ENCODE measurements at regions not wholly inside any gene's neighbourhood (a gene's known extent, or its start where the extent isn't known, plus 50 kb on each side); places are given as distances from the start of the nearest gene placed in this dataset.
"Not testable (repeated sequence)": the region's sequence is repeated elsewhere in the genome, so short reads cannot be mapped to it uniquely, and the experiment has no call there.

DNA sequence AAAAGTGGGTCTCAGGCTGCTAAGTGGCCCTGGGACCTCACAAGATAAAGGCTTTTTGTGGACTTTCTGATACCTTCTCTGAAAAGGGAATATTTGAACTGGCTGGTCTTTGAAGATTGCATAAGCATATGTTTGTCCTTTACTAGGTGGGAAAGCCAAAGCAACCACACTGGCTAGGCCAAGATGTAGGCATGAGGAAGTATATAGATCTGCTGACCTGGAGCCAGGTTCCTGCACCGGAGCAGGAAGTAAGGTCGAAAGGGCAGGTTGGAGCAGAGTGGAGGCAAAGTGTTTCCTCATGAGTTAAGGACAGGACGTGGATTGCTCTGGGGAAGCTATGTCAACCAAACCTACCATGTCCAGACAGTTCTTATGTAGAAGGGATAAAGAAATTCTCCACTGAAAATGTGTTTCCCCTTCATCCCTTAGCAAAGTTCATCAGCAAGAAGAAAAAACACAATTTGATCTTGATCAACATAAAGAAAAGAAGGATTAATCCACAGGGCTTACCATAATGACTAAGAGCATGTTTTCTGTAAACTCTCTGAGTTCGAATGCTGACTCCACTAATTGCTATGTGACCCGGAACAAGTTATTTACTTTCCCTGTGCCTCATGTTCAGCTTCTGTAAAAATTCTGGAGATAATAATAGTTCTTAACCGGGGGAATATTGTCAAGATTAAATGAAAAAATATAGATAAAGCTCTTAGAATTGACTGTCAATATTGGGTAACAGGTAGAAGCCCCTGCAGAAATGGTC is 156.1 kb upstream of the SRD5A2 start:
- intact Hi-C loops (cut with micrococcal nuclease) = no loop called here

DNA sequence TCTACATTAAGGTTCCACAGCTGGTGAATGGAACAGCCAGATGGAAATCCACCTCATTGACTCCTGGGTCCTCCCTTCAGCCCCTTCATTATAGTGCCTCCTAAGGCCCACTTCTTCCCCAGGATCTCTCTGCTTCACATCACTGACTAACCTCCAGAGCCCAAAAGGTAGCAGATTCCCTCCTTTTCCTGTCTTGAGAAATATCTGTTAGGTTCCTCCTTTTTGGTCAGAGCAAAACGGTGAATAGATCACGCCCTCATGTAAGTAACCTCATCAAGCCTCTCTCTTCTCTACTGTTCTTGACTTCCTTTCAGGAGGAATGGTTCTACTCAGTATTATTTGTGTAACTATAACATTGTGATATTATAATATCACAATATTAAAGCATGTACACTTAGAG is 155.0 kb upstream of the SRD5A2 start:
- intact Hi-C loops (cut with micrococcal nuclease) = no loop called here

DNA sequence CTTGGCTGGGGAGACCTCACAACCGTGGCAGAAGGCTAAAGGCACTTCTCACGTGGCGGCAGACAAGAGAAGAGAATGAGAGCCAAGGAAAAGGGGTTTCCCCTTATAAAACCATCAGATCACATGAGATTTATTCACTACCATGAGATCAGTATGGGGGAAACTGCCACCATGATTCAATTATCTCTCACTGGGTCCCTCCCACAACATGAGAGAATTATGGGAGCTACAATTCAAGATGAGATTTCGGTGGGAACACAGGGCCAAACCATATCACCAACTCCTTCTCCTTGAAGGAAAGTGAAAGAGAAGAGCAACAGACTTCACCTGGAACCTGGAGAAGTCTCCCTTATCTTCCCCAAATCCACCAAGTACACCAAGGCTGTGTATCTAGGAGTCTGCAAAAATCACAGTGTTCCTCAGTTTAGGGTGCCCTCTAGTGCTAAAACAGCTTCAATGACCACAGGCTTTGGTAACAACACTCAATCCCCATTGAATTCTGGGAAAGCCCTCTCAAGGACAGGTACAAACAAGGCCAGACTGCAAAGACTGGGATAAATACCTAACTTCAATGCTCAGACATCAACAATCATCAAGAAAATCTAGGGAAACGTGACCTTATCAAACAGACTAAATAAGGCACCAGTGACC is 148.8 kb upstream of the SRD5A2 start:
- intact Hi-C loops (cut with micrococcal nuclease) = no loop called here

DNA sequence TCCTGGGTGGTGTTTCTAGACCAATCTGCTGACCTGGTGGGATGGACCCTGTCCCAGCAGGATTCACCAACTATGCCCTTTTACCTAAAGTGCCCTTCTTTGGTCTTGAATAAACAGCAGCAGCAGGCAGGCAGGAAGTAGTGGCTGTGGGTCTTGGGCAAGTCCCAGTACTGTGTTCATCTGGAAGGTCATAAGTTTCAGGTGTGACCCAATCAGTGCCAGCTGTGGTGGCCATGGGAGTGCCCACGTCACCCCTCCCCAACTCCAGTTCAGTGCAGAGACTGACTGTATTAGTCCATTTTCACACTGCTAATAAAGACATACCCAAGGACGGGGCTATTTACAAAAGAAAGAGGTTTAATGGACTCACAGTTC is 148.3 kb upstream of the SRD5A2 start:
- intact Hi-C loops (cut with micrococcal nuclease) = no loop called here

DNA sequence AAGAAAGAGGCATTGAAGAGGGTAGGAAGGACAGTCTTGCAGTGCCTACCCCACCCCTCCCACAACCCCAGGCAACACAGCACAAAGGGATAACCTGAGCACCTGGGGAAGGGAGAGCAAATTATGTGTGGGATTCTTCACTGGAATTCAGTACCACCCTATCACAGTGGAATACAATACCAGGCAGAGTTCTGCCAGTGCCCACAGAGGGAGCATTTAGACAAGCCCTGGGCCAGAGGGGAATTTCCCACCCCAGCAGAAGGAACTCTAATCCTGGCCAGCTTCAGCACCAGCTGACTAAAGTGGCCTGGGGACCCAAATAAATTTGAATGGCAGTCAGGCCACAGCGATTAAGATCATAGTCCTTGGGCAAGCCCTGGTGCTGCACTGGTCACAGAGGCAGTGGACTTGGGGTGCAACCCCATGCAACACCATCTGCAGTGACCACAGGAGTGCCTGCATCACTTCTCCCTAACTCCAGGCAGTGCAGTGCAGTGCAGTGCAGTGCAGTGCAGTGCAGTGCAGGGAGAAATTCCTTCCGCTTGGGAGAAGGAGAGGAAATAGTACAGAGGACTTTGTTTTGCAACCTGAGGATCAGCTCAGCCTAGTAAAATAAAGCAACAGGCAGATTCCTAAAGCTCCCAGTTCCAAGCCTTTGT is 147.8 kb upstream of the SRD5A2 start:
- intact Hi-C loops (cut with micrococcal nuclease) = no loop called here

DNA sequence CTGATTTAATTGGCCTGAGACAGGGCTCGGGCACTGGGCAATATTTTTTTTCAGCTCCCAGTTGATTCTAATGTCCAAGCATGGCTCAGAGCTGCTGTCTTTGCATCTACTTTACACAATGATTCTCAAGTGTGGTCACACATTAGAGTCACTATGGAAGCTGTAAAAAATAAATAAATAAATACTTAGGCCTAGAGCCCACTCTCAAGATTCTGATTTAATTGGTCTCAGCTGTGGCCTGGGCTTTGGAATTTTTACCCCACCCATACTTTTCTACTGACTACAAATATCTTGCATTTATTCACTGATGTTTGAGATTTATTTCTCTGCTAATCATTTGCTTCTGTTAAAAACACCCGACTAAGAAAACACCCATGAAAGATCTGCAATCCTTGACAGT is 145.7 kb upstream of the SRD5A2 start:
- intact Hi-C loops (cut with micrococcal nuclease) = no loop called here

DNA sequence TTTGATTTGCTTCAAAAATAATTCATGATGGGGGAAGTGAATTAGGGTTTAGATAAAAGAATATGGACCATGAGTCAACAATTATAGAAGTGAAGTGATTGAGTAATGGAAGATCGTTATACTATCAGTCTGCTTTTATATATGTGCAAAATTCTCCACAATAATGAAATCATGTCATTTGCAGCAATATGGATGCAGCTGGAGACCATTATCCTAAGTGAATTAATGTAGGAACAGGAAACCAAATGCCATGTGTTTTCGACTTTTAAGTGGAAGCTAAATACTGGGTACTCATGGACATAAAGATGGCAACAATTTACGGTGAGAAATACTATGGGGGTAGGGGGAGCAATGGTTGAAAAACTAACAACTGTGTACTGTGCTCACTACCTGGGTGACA is 144.7 kb upstream of the SRD5A2 start:
- intact Hi-C loops (cut with micrococcal nuclease) = no loop called here

DNA sequence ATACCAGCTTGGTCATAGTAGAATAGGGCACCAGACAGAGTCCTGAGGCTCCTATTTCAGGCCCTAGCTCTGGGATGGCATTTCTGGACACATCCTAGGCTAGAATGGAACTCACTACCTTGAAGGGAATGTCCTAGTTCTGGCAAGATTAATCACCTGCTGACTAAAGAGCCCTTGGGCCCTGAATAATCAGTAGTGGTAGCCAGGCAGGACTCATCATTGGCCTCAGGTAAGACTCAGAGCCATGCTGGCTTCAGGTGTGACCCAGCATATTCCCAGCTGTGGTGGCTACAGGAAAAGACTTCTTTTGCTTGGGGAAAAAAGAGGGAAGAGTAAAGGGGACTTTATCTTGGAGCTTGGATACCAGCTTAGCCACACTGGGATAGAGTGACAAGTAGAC is 131.0 kb upstream of the SRD5A2 start:
- intact Hi-C loops (cut with micrococcal nuclease) = no loop called here

DNA sequence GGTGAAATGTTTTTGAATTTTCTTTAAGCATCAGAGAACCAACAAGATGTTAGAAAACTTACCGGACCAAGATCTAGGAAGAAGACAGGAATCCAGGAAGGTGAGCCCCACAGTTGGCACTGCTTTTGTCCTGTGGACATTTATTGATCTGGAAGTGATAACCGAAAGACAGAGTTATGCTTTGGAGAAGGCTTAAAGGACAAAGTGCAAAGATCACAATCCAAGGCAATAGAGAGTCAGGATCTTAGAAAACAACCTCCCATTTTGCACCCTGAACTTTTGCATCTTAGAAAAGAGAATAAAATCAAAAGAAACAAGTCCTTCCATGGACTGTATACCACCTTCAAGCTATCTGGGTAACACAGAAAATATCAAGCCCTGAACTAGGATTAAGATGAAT is 129.4 kb upstream of the SRD5A2 start:
- intact Hi-C loops (cut with micrococcal nuclease) = no loop called here

DNA sequence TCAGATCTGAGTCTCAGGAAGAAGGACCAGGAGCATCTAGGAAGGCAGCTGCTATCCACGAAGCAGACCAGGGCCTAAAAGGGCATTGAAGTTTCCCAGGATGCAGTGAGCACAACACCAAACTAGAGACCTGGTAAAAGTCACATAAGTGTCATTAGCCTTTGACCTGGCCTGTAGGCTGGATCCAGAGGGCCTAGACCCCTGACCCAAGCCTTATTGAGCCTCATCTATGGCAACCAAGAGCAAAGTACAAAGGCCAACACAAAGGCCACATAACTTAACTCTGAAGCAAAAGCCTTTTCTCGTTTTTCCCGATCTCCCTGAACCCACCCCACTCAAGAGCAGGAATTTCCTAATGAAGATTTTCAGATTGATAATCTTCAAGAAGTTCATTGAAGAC is 127.3 kb upstream of the SRD5A2 start:
- intact Hi-C loops (cut with micrococcal nuclease) = no loop called here

DNA sequence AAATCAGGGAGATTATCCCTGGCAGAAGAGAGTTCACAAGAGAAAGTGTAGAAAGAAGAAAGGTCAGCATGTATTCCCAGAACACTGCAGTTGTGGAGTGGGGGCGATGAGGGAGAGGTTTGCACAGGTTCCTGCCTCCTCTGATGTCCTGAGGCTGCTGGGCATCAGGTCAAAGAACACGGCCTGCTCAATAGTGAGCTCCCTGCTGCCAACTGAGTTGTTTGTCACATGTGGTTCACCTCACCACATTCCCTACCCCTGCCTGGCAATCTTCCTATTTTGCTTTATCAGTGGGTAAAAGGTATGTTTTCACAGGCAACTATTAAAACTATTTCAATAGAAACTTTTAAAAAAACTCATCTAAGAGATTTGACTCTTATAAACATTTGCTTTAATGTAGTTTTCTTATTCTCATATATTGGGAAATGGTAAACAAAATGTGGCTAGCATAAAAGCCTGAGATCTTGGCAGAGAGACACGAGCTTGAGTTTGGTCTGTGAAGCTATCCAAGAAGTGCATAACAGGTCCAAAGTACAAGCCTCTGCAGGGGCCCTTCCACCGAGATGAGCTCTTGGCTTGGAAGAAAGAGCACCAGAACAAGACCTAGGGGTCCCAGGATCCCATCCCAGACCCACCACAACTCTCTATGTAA is 123.9 kb upstream of the SRD5A2 start:
- intact Hi-C loops (cut with micrococcal nuclease) = no loop called here

DNA sequence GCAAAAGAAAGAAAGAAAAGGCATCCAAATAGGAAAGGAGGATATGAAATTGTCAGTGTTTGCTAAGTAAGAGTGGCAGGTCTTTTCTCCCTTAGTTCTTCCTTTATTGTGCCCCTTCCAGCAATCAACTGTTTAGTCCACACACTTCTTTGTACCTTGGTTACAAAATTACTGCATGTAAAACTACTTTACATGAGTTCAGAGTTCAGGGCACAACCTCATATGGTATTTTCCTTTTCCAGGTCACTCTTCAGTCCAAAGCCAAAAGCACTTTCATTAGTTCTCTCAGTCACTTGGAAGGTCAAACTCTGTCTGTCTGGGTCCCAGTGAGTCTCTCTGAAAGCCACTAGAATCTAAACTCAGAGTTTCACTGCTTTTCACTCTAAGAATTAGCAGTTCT is 122.5 kb upstream of the SRD5A2 start:
- intact Hi-C loops (cut with micrococcal nuclease) = no loop called here

DNA sequence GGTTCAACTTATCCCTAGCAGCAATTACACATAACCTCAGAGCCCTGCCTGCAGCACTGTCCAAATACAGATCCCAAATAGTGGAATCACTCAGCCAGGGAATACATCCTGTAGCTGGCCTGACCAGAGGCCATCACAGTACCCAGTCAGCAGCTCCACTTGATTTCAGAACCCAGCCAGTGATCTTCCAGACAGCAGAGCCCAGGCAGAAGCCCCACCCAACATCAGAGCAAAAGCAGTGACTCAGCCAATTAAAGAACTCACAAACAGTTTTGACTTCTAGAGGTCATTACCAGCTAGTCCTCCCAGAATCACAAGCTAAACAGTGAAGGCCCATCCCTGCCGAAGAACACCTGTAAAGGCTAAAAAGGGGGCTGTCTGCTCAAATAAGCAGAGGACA is 118.0 kb upstream of the SRD5A2 start:
- intact Hi-C loops (cut with micrococcal nuclease) = no loop called here

DNA sequence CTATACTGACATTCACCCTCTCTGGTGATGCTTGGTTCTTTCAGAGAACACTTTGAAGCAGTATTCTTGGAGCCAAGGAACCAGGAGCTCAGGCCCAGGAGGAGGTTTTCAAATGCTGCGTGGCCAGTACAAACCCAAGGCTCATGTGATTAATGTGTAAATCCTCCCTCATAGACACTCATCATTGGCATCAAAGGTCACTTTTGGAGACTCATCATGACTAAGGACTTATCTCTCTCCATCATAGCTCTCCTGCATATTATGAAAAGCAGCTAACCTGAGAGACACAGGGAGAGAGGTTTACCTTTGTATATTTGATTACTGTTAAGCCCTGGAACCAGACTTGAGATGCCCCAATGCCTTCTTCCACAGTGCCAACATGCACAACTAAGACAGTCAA is 115.3 kb upstream of the SRD5A2 start:
- intact Hi-C loops (cut with micrococcal nuclease) = no loop called here

DNA sequence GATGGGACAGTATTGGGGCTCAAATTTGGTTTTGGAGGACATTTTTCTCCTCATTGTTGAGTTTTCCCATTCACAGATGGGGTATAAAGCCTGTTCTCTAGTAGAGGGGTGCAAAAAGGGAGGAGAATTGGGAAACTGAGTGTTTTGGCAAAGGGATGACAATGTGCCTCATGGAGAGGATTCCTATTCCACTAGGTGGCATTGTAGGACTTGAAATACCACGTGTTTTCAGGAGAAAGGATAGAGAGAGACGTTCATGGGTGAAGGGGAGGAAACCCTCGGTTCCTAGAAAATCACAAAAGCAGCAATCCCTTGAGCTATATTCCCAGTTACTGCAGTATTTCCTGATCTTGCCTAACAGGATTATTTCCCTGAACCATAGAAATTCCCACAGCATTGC is 113.7 kb upstream of the SRD5A2 start:
- intact Hi-C loops (cut with micrococcal nuclease) = no loop called here

DNA sequence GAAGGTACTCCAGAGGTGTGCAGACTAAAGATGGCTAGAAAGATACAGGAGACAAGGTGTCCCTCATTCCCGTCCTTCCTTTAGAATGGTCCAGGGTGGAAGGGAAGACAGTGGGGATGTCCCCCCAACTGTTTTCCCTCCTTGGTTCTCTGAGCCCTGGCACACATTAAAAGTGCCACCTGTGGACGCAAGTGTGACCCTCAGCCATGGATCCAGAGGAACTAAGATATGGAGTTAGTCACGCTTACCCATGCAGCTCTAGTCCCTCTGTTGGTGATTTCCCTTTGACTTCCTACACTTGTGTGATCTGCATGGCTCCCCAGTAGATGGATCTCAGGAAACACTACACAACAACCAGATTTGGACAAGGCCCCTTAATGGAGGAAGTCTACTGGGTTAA is 113.1 kb upstream of the SRD5A2 start:
- intact Hi-C loops (cut with micrococcal nuclease) = no loop called here

DNA sequence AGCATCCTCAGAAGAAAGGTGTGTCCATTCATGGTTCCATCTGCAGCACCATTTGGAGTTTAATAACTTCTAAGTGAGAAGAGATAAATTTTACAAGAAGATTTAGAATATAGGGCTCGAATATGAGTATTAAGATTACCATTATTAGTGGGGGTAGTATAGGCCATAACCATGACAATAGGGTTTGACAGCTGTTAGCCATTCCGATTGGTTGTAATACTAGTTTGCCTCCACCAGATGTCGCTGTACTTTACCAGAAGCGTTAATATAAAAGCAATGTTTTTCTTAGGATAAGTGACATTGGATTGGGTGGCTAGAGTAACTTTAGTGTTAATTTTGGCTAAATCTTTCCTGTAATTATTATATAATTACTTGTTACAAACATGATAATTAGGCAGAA is 107.5 kb upstream of the SRD5A2 start:
- intact Hi-C loops (cut with micrococcal nuclease) = loop anchor here (2.0 kb wide), 2 partner anchors 149 to 447 kb away; no protein-coding TSS in a partner anchor

DNA sequence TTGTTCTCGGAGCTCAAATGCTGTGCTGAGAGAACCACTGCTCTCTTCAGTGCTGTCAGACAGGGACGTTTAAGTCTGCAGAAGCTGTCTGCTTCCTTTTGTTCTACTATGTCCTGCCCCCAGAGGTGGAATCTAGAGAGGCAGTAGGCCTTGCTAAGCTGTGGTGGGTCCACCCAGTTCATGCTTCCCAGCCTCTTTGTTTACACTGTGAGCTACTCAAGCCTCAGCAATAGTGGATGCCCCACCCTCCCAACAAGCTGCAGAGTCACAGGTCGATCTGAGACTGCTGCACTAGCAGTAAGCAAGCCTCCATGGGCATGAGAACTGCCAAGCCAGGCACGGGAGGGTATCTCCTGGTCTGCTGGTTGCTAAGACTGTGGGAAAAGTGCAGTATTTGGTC is 102.8 kb upstream of the SRD5A2 start:
- intact Hi-C loops (cut with micrococcal nuclease) = not testable (repeated sequence)

DNA sequence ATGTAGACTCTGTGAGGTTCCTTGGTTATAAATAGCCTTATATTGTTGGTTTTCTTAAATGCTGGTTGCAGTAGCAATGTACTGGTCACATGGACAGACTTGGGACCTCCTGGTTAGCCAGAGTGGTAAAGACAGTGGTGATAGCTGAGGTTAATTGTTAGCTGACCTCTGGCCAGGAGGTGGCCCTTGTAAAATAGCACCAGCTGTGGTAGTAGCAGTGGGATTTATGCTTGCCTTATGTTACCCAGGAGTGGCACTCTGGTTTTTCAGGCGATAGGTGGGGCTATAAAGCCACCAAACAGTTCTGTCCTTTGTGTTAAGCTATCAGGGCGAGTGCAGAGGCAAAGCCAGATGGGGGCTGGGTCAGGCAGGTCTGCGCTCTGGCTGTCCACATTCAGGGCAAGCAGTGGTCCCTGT is 94.8 kb upstream of the SRD5A2 start:
- intact Hi-C loops (cut with micrococcal nuclease) = no loop called here

DNA sequence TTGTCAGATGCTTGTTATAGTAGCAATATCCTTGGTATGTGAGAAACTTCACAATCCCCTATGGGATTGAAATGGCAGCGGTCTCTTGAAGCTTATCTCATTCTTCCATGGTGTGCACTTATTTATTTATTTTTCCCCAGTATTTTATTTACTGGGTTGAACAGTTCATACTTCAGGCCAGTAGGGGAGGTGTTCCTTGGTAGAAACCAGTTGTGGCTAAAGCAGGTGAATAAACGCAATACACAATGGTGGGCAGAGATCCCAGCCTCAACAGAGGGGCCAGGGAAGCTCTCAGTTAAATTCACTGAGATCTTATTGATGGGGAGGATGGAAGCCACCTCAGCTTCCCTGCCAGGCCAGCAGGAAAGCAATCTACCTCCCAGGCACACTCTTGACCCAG is 93.7 kb upstream of the SRD5A2 start:
- intact Hi-C loops (cut with micrococcal nuclease) = no loop called here

DNA sequence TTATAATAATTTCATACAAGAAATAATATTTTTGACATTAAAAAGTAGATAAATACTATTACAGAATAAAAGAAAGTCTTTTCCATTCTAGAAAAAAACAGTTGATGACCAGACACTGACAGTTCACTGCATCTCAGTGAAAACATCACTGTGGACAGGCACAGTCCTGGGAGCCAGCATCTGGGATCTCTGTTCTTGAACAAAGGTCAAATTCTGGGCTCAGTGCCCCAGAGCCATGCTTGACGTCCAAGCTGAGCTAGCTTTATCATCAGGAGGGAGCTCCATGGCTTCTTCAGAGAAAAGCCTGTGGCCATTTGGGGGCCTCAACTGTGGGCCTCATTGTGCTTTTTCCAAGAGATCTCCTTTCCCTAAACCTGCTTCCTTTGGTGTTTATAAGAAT is 86.1 kb upstream of the SRD5A2 start:
- intact Hi-C loops (cut with micrococcal nuclease) = no loop called here
